ENCODE measurements at regions not wholly inside any gene's neighbourhood (a gene's known extent, or its start where the extent isn't known, plus 50 kb on each side); places are given as distances from the start of the nearest gene placed in this dataset.
"Not testable (repeated sequence)": the region's sequence is repeated elsewhere in the genome, so short reads cannot be mapped to it uniquely, and the experiment has no call there.

- DNase-seq: no peak
Observed at GRCh38 chr22:22346401-22347107, 102.0 kb downstream of the VPREB1 start.

GRCh38 chr22:22348127-22348814 is 103.7 kb downstream of the VPREB1 start:
- DNase-seq: no peak

- DNase-seq: no peak
Observed at GRCh38 chr22:22348815-22349454, 104.3 kb downstream of the VPREB1 start.

- no peak for DNase-seq
Observed at GRCh38 chr22:22349455-22349836, 104.9 kb downstream of the VPREB1 start.

DNA sequence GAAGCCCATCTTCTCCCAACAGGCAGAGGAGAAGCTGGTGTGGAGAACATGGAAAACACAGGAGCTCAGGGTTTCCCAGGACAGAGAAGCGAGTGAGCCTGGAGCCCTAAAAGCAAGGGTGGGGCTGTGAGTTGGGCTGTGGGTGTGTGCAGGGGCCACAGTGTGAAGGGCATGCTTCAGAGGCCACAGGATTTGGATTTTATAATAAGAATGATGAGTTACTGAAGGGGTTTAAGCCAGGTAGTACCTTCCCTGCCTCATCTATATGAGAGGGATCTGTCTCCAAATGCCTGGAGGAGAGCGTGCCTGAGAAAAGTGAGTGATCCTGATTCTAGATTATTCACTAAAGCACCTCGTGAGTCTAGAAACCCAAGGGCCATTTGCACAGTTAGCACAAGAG is 106.8 kb downstream of the VPREB1 start:
- DNase-seq: no peak

- no peak for DNase-seq
Observed at GRCh38 chr22:22352371-22352999, 107.9 kb downstream of the VPREB1 start.

DNA sequence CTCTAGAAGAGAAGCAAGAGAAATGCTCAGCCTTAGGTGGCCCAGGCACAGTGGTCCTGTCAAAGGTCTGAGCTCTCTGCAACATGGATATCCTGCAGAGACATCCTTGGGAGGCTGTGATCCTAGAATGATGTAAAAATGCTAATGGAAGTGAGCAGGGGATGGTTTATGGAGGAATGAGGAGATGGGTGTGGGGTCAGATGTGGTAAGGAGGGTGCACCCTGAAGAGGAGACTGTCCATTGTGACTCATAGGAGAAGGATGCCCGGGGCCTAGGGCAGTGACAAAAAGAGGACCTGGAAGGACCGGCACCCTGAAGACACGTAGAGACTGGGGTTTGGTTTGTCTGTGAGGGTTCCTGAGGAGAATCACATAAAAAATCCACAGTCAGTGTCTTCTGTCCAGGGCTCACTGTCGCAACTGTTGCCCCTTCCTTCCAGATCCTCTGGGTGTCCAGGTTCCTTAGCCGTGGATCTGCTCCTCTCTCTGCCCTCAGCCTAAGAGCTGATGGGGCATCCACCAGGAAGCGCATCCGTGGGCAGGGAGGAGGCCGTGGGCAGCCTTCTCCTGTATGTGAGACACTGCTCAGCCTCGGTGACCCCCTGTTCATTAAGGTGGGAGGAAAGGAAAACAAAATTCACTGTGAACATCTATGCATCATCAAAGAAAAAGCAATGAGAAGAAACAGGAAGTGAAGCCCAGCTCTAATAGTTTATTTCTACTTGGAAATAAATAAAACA is 110.7 kb downstream of the VPREB1 start:
- no peak for DNase-seq

DNA sequence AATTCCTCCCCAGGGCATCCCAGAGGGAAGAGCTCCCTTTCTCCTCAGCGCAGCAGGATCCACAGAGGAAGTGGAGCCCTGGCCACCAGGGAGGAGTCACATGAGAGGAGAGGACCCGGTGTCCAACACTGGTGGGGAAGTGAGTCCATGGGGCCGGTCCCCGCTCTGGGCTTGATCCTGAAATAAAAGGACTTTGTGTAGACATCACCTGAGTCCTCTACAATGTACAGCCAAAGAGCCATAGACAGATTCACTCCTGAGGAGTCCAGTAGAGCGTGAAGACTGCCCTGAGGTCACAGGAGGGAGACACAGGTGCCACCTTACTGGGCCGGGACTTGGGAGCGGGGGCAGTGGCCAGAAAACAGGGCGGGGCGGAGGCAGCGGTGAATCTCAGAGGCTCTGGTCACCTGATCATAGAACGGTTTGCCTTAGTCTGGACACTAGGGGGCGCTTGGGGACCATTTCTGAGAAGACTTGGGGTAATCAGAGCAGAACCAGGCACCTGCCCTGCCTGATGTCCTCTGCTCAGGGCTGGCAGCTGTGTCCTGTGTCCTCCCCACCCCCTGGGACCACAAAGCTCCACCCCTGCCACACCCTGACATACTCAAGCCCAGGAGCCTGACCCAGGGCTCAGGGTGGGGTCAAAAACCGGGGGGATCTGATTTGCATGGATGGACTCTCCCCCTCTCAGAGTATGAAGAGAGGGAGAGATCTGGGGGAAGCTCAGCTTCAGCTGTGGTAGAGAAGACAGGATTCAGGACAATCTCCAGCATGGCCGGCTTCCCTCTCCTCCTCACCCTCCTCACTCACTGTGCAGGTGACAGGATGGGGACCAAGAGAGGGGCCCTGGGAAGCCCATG is 112.7 kb downstream of the VPREB1 start:
- peak; percentile 77 for DNase-seq

- DNase-seq: no peak
Observed at GRCh38 chr22:22358152-22358551, 113.6 kb downstream of the VPREB1 start.

GRCh38 chr22:22358686-22359085 is 114.1 kb downstream of the VPREB1 start:
- no peak for DNase-seq

GRCh38 chr22:22359465-22359864 is 114.9 kb downstream of the VPREB1 start:
- DNase-seq: no peak

DNA sequence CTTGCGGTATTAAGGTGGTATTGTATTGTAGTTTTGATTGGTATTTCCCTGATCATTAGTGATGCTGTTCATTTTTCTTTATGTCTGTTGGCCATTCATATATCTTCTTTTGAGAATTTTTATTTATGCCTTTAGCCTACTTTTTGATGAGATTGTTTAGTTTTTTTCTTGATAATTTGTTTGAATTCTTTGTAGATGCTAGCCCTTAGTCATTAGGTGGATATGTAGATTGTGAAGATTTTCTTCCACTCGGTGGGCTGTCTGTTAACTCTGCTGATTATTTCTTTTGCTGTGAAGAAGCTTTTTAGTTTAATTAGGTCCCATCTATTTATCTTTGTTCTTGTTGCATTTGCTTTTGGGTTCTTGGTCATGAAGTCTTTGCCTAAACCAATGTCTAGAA is 115.4 kb downstream of the VPREB1 start:
- no peak for DNase-seq

DNA sequence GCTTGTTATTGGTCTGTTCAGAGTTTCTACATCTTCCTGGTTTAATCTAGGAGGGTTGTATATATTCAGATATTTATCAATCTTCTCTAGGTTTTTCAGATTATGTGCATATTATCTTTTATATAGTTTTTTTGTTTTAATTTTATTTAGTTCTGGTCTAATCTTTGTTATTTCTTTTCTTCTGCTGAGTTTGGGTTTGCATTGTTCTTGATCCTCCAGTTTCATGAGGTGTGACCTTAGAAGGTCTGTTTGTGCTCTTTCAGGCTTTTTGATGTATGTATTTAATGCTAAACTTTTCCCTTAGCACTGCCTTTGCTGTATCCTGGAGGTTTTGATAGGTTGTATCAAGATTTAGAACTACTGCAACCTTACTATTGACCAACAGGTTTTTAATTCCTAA is 117.7 kb downstream of the VPREB1 start:
- DNase-seq: no peak

DNA sequence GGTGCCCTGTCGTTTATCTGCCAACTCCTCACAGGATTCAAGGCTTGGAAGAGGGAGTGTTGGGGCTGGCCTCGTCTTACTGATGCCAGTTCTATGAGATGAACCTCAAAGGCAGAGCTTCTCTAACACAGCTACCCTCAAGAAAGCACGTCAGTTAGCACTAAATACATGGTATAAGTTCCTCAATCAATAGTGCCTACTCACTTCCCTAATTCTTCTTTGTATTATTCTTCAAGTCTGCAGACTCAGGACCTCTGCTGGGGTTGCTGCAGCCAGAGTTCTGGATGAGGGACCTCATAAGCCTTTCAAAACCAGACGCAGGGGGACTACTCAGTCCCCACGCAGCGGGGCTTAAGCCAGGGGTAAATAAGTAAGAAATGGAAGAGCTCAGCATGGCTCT is 118.3 kb downstream of the VPREB1 start:
- DNase-seq: no peak

GRCh38 chr22:22364207-22364606 is 119.6 kb downstream of the VPREB1 start:
- no peak for DNase-seq

GRCh38 chr22:22366537-22366936 is 122.0 kb downstream of the VPREB1 start:
- DNase-seq: no peak

- DNase-seq: no peak
Observed at GRCh38 chr22:22368516-22368915, 123.9 kb downstream of the VPREB1 start.

DNA sequence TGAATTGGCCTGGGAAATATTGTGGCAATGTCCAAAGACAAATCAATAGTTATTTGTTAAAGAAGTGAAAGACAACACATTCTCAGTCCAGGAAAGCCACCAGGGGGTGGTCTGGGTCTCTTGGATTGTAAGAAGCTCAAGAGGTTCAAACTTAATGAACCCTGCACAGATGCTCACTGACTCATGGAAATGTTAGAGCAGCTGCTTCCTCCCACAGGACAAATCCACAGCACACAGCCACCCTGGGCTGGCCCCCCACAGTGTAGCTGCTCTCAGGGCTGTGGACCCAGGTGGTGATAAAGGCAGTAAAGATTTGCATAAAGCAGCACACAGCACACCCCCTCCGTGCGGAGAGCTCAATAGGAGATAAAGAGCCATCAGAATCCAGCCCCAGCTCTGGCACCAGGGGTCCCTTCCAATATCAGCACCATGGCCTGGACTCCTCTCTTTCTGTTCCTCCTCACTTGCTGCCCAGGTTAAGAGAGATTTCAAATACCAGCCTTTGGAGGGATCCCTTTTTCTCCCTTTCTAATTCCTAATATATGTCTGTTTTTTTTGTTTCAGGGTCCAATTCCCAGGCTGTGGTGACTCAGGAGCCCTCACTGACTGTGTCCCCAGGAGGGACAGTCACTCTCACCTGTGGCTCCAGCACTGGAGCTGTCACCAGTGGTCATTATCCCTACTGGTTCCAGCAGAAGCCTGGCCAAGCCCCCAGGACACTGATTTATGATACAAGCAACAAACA is 124.8 kb downstream of the VPREB1 start:
- not testable (repeated sequence) for DNase-seq

DNA sequence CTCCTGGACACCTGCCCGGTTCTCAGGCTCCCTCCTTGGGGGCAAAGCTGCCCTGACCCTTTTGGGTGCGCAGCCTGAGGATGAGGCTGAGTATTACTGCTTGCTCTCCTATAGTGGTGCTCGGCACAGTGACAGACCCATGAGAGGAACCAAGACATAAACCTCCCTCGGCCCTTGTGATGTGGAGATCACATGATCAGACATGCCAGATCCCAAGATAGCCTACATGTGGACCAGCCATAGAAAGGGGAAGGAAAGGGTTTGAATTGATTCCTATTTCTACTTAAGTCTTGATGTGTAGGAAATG is 125.3 kb downstream of the VPREB1 start:
- no peak for DNase-seq

- no peak for DNase-seq
Observed at GRCh38 chr22:22371031-22371541, 126.5 kb downstream of the VPREB1 start.

GRCh38 chr22:22372086-22372485 is 127.5 kb downstream of the VPREB1 start:
- no peak for DNase-seq
